Uterus (tissue), 3 donors: ENCODE measurements at regions not wholly inside any gene's neighbourhood (a gene's known extent, or its start where the extent isn't known, plus 50 kb on each side); places are given as distances from the start of the nearest gene placed in this dataset.

Experiments
- DNase-seq, 2 donors: peaks; one replicate each; pipeline ENCODE4 v3.0.0-alpha.2; 2019 to 2020
- H3K27ac ChIP-seq, 2 donors: fragments of 200-600 bp; sonication (generic); 1 replicate in 1 of 2; 2 replicates in 1 of 2; pipeline ENCODE4 v1.5.1; 2016 to 2018
- H3K27me3 ChIP-seq, 2 donors: fragments of 200-600 bp; sonication (generic); one replicate each; pipeline ENCODE4 v1.5.1; 2018 to 2019; ENCODE audit warnings: control low read depth in 1 of 2
- H3K36me3 ChIP-seq, 2 donors: fragments of 200-600 bp; sonication (generic); one replicate each; pipeline ENCODE4 v1.5.1; 2019; ENCODE audit warnings: control low read depth in 1 of 2
- H3K4me1 ChIP-seq, 2 donors: fragments of 200-600 bp; sonication (generic); one replicate each; pipeline ENCODE4 v1.5.1; 2018 to 2019; ENCODE audit warnings: control low read depth in 1 of 2
- H3K4me3 ChIP-seq, 2 donors: fragments of 200-600 bp; sonication (generic); 1 replicate in 1 of 2; 2 replicates in 1 of 2; pipeline ENCODE4 v1.5.1; 2018 to 2019; ENCODE audit warnings: mild to moderate bottlenecking in 1 of 2
- H3K9me3 ChIP-seq, 2 donors: fragments of 200-600 bp; sonication (generic); one replicate each; pipeline ENCODE4 v1.5.1; 2019; ENCODE audit warnings: control low read depth in 1 of 2
- POLR2A ChIP-seq, 2 donors: fragments of 450-650 bp; IDR thresholded peaks; one replicate each; pipeline ENCODE4 v1.6.1; 2016; ENCODE audit warnings: antibody characterized with exemption in 2 of 2, mild to moderate bottlenecking in 1 of 2, moderate library complexity in 1 of 2
- intact Hi-C: fragments of 100-400 bp; cut with DNase I; formaldehyde crosslinking; loops from one replicate; pipeline ENCODE4 v1.15.1; 2023; ENCODE audit warnings: low total_unique reads
- TF ChIP-seq, protein P1 (sequence below), 4 experiments: fragments of 200-600 bp in 2 of 4; fragments of 450-650 bp in 2 of 4; sonication (generic) in 2 of 4; IDR thresholded peaks; one replicate each; pipeline ENCODE4 v1.5.1; 2016 to 2019; ENCODE audit warnings: antibody characterized with exemption in 4 of 4, mild to moderate bottlenecking in 2 of 4, moderate library complexity in 1 of 4
- donor health status: DM: yes; HTN: yes; CAD: no.

DNA sequence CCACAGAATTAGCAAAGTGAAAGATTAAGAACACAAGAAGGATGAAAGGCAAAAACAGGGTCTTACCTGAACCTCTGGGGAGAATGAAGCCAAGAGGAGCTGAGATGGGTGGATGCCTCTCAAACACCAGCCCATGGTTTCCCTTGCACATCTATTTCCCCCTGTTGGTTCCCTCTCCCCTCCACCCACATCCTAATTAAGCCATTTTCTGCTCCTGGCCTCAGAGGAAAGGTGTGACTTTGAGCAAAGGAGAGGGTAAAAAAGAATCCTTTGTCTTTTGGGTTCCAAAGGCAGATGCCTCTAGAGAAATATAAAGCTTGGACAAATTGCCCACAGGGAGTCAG, 214.9 kb downstream of the RAP2A start:
- TF ChIP-seq POLR2A (IDR thresholded peaks at IDR 0.05): no peak
- TF ChIP-seq, protein P1, sequence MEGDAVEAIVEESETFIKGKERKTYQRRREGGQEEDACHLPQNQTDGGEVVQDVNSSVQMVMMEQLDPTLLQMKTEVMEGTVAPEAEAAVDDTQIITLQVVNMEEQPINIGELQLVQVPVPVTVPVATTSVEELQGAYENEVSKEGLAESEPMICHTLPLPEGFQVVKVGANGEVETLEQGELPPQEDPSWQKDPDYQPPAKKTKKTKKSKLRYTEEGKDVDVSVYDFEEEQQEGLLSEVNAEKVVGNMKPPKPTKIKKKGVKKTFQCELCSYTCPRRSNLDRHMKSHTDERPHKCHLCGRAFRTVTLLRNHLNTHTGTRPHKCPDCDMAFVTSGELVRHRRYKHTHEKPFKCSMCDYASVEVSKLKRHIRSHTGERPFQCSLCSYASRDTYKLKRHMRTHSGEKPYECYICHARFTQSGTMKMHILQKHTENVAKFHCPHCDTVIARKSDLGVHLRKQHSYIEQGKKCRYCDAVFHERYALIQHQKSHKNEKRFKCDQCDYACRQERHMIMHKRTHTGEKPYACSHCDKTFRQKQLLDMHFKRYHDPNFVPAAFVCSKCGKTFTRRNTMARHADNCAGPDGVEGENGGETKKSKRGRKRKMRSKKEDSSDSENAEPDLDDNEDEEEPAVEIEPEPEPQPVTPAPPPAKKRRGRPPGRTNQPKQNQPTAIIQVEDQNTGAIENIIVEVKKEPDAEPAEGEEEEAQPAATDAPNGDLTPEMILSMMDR (IDR thresholded peaks at IDR 0.05): no peak
- H3K27ac ChIP-seq: no peak overlapping the region
- no peak for DNase-seq
- H3K9me3 ChIP-seq: no peaks in the 10 kb centered on the region
- H3K4me3 ChIP-seq: no peak overlapping the region
- intact Hi-C loops: no loop called here
- no peaks in the 10 kb centered on the region for H3K27me3 ChIP-seq
- H3K36me3 ChIP-seq: no peaks in the 10 kb centered on the region
- no peaks in the 10 kb centered on the region for H3K4me1 ChIP-seq

DNA sequence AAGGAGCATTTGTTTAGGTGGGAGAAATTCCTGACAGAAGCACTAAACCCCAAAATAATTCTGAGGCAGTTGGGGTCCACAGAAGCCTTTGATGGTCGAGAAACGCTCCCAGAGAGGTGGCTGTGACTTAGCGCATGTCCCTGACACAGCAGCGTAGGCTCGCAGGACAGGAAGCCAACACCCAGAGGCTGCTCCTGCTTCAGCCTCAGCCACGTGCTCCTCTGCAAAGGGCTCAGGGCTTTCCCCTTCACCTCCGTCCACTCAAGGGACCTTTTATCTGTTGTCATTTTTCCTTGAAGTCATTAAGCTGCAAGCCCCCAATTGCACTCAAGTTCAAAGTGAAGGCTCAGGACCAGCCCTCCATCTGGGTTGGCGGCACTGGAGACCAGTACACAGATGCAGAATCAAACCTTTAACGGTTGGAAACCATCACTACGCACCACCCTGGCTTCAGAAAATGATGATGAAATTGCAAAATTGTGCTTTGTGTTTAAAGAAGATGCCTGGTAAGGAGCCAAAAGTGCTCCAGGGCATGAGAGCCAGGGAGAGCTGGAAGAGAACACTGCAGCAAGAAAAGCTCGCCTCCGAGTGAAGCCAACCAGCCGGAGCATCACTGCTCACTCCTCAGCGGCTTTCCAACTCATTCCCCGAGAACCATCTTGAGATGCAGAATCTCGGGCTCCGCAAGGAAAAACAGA, 219.6 kb downstream of the RAP2A start:
- TF ChIP-seq, protein P1 (IDR thresholded peaks at IDR 0.05): no peak
- no peak for TF ChIP-seq POLR2A (IDR thresholded peaks at IDR 0.05)
- no peaks in the 10 kb centered on the region for H3K4me1 ChIP-seq
- H3K36me3 ChIP-seq: no peaks in the 10 kb centered on the region

DNA sequence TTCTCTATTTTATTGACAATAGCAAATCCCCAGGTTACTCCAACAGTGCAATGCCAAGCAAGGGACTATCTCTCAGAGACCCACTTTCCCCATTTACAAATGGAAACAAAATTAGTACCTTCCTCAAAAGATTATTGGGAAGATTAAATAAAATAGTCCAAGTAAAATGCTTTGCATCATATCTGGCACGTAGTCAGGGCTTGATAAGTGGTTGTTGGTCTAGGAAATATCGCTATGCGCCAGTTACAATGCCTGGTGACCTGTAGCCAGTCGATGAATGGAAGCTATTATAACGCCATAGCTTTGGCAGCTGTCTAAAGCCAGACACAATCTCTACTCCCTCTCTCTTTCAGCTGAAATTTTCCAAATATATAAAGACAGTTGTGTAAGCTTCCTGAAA, 220.3 kb downstream of the RAP2A start:
- Histone ChIP-seq H3K27ac (no peak overlapping the region), H3K9me3 (no peaks in the 10 kb centered on the region), H3K4me1 (no peaks in the 10 kb centered on the region), H3K27me3 (no peaks in the 10 kb centered on the region), H3K36me3 (no peaks in the 10 kb centered on the region), H3K4me3 (no peak overlapping the region)
- intact Hi-C loops: no loop called here
- DNase-seq: no peak
- no peak for TF ChIP-seq POLR2A (IDR thresholded peaks at IDR 0.05)
- TF ChIP-seq, protein P1 (IDR thresholded peaks at IDR 0.05): no peak

More for the DNA sequence above, 219.6 kb downstream of the RAP2A start:
- H3K27ac ChIP-seq: no peak overlapping the region
- H3K9me3 ChIP-seq: no peaks in the 10 kb centered on the region
- intact Hi-C loops: no loop called here
- no peak overlapping the region for H3K4me3 ChIP-seq
- no peaks in the 10 kb centered on the region for H3K27me3 ChIP-seq
- no peak for DNase-seq

DNA sequence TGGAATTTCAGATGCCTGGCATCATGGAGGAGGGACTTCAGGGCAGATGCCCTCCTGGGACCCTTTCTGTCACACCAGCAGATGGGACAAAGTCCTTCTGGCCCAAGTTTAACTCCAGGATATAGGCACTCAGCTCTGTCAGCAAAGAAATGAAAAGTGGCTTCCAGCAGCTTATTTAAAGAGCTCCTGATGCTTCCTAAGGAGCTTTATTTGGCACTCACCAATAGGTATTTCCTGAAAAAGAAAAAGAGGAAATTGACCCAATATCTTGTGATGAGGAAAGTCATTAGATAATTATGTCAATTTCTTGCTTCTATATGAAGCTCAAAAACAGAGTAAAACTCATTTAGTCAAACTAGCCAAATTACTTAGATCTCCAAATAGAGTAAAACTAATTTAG, 224.6 kb downstream of the RAP2A start:
- intact Hi-C loops: no loop called here
- no peaks in the 10 kb centered on the region for H3K4me1 ChIP-seq
- no peak overlapping the region for H3K27ac ChIP-seq
- no peaks in the 10 kb centered on the region for H3K36me3 ChIP-seq
- H3K9me3 ChIP-seq: no peaks in the 10 kb centered on the region
- no peak overlapping the region for H3K4me3 ChIP-seq
- no peak for DNase-seq
- TF ChIP-seq POLR2A (IDR thresholded peaks at IDR 0.05): no peak
- TF ChIP-seq, protein P1 (IDR thresholded peaks at IDR 0.05): no peak
- no peaks in the 10 kb centered on the region for H3K27me3 ChIP-seq

DNA sequence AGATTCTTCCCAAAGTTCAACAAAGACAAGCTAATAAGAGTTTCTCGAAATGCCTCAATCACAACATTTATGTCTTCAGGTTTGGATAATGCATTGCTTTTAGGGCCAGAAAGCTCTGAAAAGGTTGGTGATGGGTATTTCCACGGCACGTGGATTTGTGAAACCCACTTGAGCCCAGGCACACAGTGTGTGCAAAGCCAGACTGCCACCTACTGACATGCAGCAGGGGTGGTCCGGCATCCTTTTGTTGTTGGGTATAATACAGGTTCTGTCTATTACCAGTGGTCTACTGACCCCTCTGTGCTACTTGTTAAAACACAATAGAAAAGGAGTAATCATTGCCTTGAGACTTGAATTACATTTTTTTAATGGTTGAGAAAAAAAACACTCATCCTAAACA, 225.6 kb downstream of the RAP2A start:
- intact Hi-C loops: no loop called here
- H3K36me3 ChIP-seq: no peaks in the 10 kb centered on the region
- TF ChIP-seq POLR2A (IDR thresholded peaks at IDR 0.05): no peak
- TF ChIP-seq, protein P1 (IDR thresholded peaks at IDR 0.05): no peak
- H3K4me1 ChIP-seq: no peaks in the 10 kb centered on the region
- no peaks in the 10 kb centered on the region for H3K9me3 ChIP-seq
- H3K27me3 ChIP-seq: no peaks in the 10 kb centered on the region
- H3K27ac ChIP-seq: no peak overlapping the region
- DNase-seq: no peak
- no peak overlapping the region for H3K4me3 ChIP-seq
